HEK293 (cell line): ENCODE measurements at regions not wholly inside any gene's neighbourhood (a gene's known extent, or its start where the extent isn't known, plus 50 kb on each side); places are given as distances from the start of the nearest gene placed in this dataset.

ENCODE experiments used
- CTCF ChIA-PET: fragments of 350-600 bp; formaldehyde crosslinking; extraction: SDS; loops from one replicate; lab custom pipeline; 2021; ENCODE audit warnings: antibody characterized with exemption; lab: Yijun Ruan, JAX
- POLR2A ChIA-PET: fragments of 300-600 bp; formaldehyde crosslinking; extraction: SDS; loops from one replicate; lab custom pipeline; 2020; ENCODE audit warnings: antibody characterized with exemption, inconsistent platforms; lab: Yijun Ruan, JAX
- H3K27ac ChIP-seq: fragments of 200-500 bp; sonication (Bioruptor generic); 2 replicates; pipeline ENCODE4 v1.5.1; 2014; ENCODE audit warnings: low read depth, low read length, control low read depth, inconsistent platforms; ENCODE audit errors: extremely low read depth
- H3K36me3 ChIP-seq, 2 experiments: fragments of 200-500 bp in 1 of 2; sonication (Bioruptor generic) in 1 of 2; 1 replicate in 1 of 2; 2 replicates in 1 of 2; pipeline ENCODE4 v1.5.1; 2014 to 2017; ENCODE audit warnings: inconsistent platforms in 2 of 2, low read length in 2 of 2; ENCODE audit not compliant: control insufficient read depth in 2 of 2, insufficient read depth in 1 of 2
- H3K4me1 ChIP-seq: fragments of 200-500 bp; sonication (Bioruptor generic); 2 replicates; pipeline ENCODE4 v1.5.1; 2014; ENCODE audit warnings: mild to moderate bottlenecking, low read length, inconsistent platforms; ENCODE audit not compliant: control insufficient read depth, insufficient read depth
- H3K4me3 ChIP-seq: 2 replicates; pipeline ENCODE4 v1.5.1; 2011; ENCODE audit warnings: low read depth, mild to moderate bottlenecking, control low read depth, low read length, moderate library complexity
- H3K9me3 ChIP-seq: fragments of 200-500 bp; sonication (Bioruptor generic); 2 replicates; pipeline ENCODE4 v1.5.1; 2014; ENCODE audit warnings: low read depth, low read length, inconsistent platforms; ENCODE audit not compliant: control insufficient read depth, insufficient read depth
- ATF2 ChIP-seq: fragments of 450-650 bp; formaldehyde crosslinking; IDR thresholded peaks from 2 replicates; pipeline ENCODE4 v1.5.1; 2016; ENCODE audit warnings: missing biosample characterization, missing genetic modification characterization, low read depth
- GFI1B ChIP-seq: fragments of 450-650 bp; formaldehyde crosslinking; IDR thresholded peaks from 2 replicates; pipeline ENCODE4 v1.5.1; 2016; ENCODE audit warnings: missing biosample characterization, missing genetic modification characterization
- GLIS1 ChIP-seq: fragments of 450-650 bp; formaldehyde crosslinking; IDR thresholded peaks from 2 replicates; pipeline ENCODE4 v1.5.1; 2016; ENCODE audit warnings: missing biosample characterization, missing genetic modification characterization
- GLIS2 ChIP-seq: fragments of 450-650 bp; formaldehyde crosslinking; IDR thresholded peaks from 2 replicates; pipeline ENCODE4 v1.5.1; 2016; ENCODE audit warnings: missing biosample characterization, missing genetic modification characterization
- IKZF3 ChIP-seq: fragments of 450-650 bp; IDR thresholded peaks from 2 replicates; pipeline ENCODE4 v1.5.0; 2018; ENCODE audit warnings: missing biosample characterization, mild to moderate bottlenecking, missing genetic modification characterization, moderate library complexity
- KLF1 ChIP-seq: fragments of 450-650 bp; formaldehyde crosslinking; IDR thresholded peaks from 2 replicates; pipeline ENCODE4 v1.5.1; 2016; ENCODE audit warnings: missing biosample characterization, missing genetic modification characterization
- MYNN ChIP-seq: fragments of 450-650 bp; formaldehyde crosslinking; IDR thresholded peaks from 2 replicates; pipeline ENCODE4 v1.5.1; 2016; ENCODE audit warnings: missing biosample characterization, missing genetic modification characterization, borderline replicate concordance
- RBAK ChIP-seq: fragments of 450-650 bp; formaldehyde crosslinking; IDR thresholded peaks from 2 replicates; pipeline ENCODE4 v1.5.1; 2016; ENCODE audit warnings: missing biosample characterization, missing genetic modification characterization
- SETDB1 ChIP-seq: IDR thresholded peaks from one replicate; pipeline ENCODE4 v1.6.1; 2017; ENCODE audit warnings: mild to moderate bottlenecking, low read length, moderate library complexity, mixed read lengths; ENCODE audit not compliant: insufficient read length
- WT1 ChIP-seq: fragments of 450-650 bp; formaldehyde crosslinking; IDR thresholded peaks from 2 replicates; pipeline ENCODE4 v1.5.1; 2016; ENCODE audit warnings: missing biosample characterization, missing genetic modification characterization
- ZFP37 ChIP-seq: fragments of 450-650 bp; formaldehyde crosslinking; IDR thresholded peaks from 2 replicates; pipeline ENCODE4 v1.5.1; 2016; ENCODE audit warnings: missing biosample characterization, missing genetic modification characterization
- ZNF112 ChIP-seq: fragments of 450-650 bp; formaldehyde crosslinking; IDR thresholded peaks from 2 replicates; pipeline ENCODE4 v1.5.0; 2017; ENCODE audit warnings: missing biosample characterization, missing genetic modification characterization
- ZNF174 ChIP-seq: fragments of 450-650 bp; formaldehyde crosslinking; IDR thresholded peaks from 2 replicates; pipeline ENCODE4 v1.5.0; 2017; ENCODE audit warnings: missing biosample characterization, mild to moderate bottlenecking, missing genetic modification characterization
- ZNF184 ChIP-seq: fragments of 450-650 bp; IDR thresholded peaks from 2 replicates; pipeline ENCODE4 v1.5.1; 2018; ENCODE audit warnings: missing biosample characterization, mild to moderate bottlenecking, missing genetic modification characterization
- ZNF266 ChIP-seq: fragments of 450-650 bp; formaldehyde crosslinking; IDR thresholded peaks from 2 replicates; pipeline ENCODE4 v1.5.1; 2016; ENCODE audit warnings: missing biosample characterization, missing genetic modification characterization, low read depth
- ZNF350 ChIP-seq: fragments of 450-650 bp; formaldehyde crosslinking; IDR thresholded peaks from 2 replicates; pipeline ENCODE4 v1.5.0; 2017; ENCODE audit warnings: missing biosample characterization, mild to moderate bottlenecking, missing genetic modification characterization
- ZNF366 ChIP-seq: fragments of 450-650 bp; formaldehyde crosslinking; conservative IDR thresholded peaks from 2 replicates; pipeline ENCODE4 v1.5.1; 2016; ENCODE audit warnings: missing biosample characterization, missing genetic modification characterization
- ZNF560 ChIP-seq: fragments of 450-650 bp; formaldehyde crosslinking; IDR thresholded peaks from 2 replicates; pipeline ENCODE4 v1.5.1; 2017; ENCODE audit warnings: missing biosample characterization, missing genetic modification characterization, borderline replicate concordance
- ZNF701 ChIP-seq: fragments of 450-650 bp; formaldehyde crosslinking; IDR thresholded peaks from 2 replicates; pipeline ENCODE4 v1.5.1; 2016; ENCODE audit warnings: missing biosample characterization, missing genetic modification characterization

- TF ChIP-seq SETDB1: no peak
- no peak for TF ChIP-seq ZNF366 (tag by site-specific recombination)
- no peak for TF ChIP-seq IKZF3 (tag by site-specific recombination)
- TF ChIP-seq ZNF266 (tag by site-specific recombination): no peak
- CTCF ChIA-PET: no interaction called here
- POLR2A ChIA-PET: no interaction called here
- Histone ChIP-seq H3K27ac (no peak overlapping the region), H3K4me1 (no peaks in the 10 kb centered on the region), H3K9me3 (no peaks in the 10 kb centered on the region), H3K36me3 (no peaks in the 10 kb centered on the region), H3K4me3 (no peak overlapping the region)
Measured at GRCh38 chr16:65532846-65533245, 411.0 kb upstream of the CDH11 start.

- Histone ChIP-seq H3K27ac (no peak overlapping the region), H3K36me3 (no peaks in the 10 kb centered on the region), H3K4me1 (no peaks in the 10 kb centered on the region), H3K9me3 (no peaks in the 10 kb centered on the region), H3K4me3 (no peak overlapping the region)
- ChIA-PET CTCF (interaction anchor here (0.8 kb wide), 1 partner anchor 13 kb away, joined by 3 read pairs; no protein-coding TSS in a partner anchor), POLR2A (interaction anchor here (0.6 kb wide), 1 partner anchor 77 kb away, joined by 12 read pairs; no protein-coding TSS in a partner anchor)
- TF ChIP-seq WT1 (no peak), RBAK (tag by site-specific recombination) (no peak), ZNF112 (no peak), ATF2 (no peak), ZNF560 (tag by site-specific recombination) (no peak), IKZF3 (tag by site-specific recombination) (no peak), GFI1B (no peak), GLIS1 (no peak), ZFP37 (tag by site-specific recombination) (no peak), ZNF350 (tag by site-specific recombination) (no peak)
Measured at GRCh38 chr16:65532258-65532657, 410.4 kb upstream of the CDH11 start.

GRCh38 chr16:65531475-65531874, 409.6 kb upstream of the CDH11 start:
- H3K36me3 ChIP-seq: no peaks in the 10 kb centered on the region
- no peaks in the 10 kb centered on the region for H3K9me3 ChIP-seq
- H3K4me1 ChIP-seq: no peaks in the 10 kb centered on the region
- ChIA-PET POLR2A (no interaction called here), CTCF (interaction anchor here (0.8 kb wide), 1 partner anchor 14 kb away, joined by 3 read pairs; no protein-coding TSS in a partner anchor)
- H3K27ac ChIP-seq: no peak overlapping the region
- H3K4me3 ChIP-seq: no peak overlapping the region
- TF ChIP-seq ZNF184 (tag by site-specific recombination) (no peak), MYNN (tag by site-specific recombination) (no peak)

GRCh38 chr16:65525707-65526106, 403.8 kb upstream of the CDH11 start:
- H3K27ac ChIP-seq: no peak overlapping the region
- no peaks in the 10 kb centered on the region for H3K4me1 ChIP-seq
- POLR2A ChIA-PET: no interaction called here
- CTCF ChIA-PET: interaction anchor here (0.6 to 0.9 kb wide), 2 partner anchors 174 to 405 kb away, joined by 3 to 5 read pairs; no protein-coding TSS in a partner anchor
- H3K4me3 ChIP-seq: no peak overlapping the region
- TF ChIP-seq ZNF174 (tag by site-specific recombination) (no peak), ZNF701 (no peak), KLF1 (tag by site-specific recombination) (no peak), GLIS2 (no peak)
- no peaks in the 10 kb centered on the region for H3K9me3 ChIP-seq
- no peaks in the 10 kb centered on the region for H3K36me3 ChIP-seq
